Activated naive CD4-positive, alpha-beta T cell treated with anti-CD3 and anti-CD28 coated beads, Interleukin-2, amount 50 U/mL, for 72 hours (primary cell): ENCODE measurements at regions not wholly inside any gene's neighbourhood (a gene's known extent, or its start where the extent isn't known, plus 50 kb on each side); places are given as distances from the start of the nearest gene placed in this dataset.

Experiments
- ATAC-seq, 2 donors: fragments of 150-1000 bp; cut with Tn5 transposase; 2 replicates each; pipeline ENCODE4 v1.10.0; 2021; ENCODE audit warnings: mild to moderate bottlenecking in 2 of 2, moderate library complexity in 2 of 2
- DNase-seq, 2 donors: peaks; one replicate each; pipeline ENCODE4 v3.0.0; 2021 to 2022; ENCODE audit warnings: low spot score in 2 of 2
- H3K27ac Mint-ChIP-seq, 2 donors: one replicate each; pipeline ENCODE4 v1.8.0; 2022; ENCODE audit warnings: mild to moderate bottlenecking in 2 of 2, mixed read lengths in 2 of 2
- H3K36me3 Mint-ChIP-seq, 2 donors: one replicate each; pipeline ENCODE4 v1.8.0; 2022; ENCODE audit warnings: mixed read lengths in 2 of 2
- H3K9me3 Mint-ChIP-seq, 2 donors: one replicate each; pipeline ENCODE4 v1.8.0; 2022; ENCODE audit warnings: mixed read lengths in 2 of 2

- Mint-ChIP-seq H3K27ac (no peak overlapping the region), H3K36me3 (no peaks in the 10 kb centered on the region), H3K9me3 (peaks cover 7 to 17% of the 10 kb centered on the region in 2 donors)
- DNase-seq (no peak), ATAC-seq (no peak)
Observed at GRCh38 chr12:24173067-24173466, 223.6 kb upstream of the SOX5 start.

GRCh38 chr12:24172773-24173066, 223.2 kb upstream of the SOX5 start:
- no peaks in the 10 kb centered on the region for H3K36me3 Mint-ChIP-seq

GRCh38 chr12:24172031-24172772, 222.7 kb upstream of the SOX5 start:
- no peak overlapping the region for H3K27ac Mint-ChIP-seq
- H3K9me3 Mint-ChIP-seq: peaks cover 7 to 17% of the 10 kb centered on the region in 2 donors
- DNase-seq (no peak), ATAC-seq (no peak)
- H3K36me3 Mint-ChIP-seq: no peaks in the 10 kb centered on the region

More at GRCh38 chr12:24172773-24173066, 223.2 kb upstream of the SOX5 start:
- Mint-ChIP-seq H3K9me3 (peaks cover 7 to 17% of the 10 kb centered on the region in 2 donors), H3K27ac (no peak overlapping the region)
- no peak for ATAC-seq
- no peak for DNase-seq

- Mint-ChIP-seq H3K9me3 (peaks cover 5 to 16% of the 10 kb centered on the region in 2 donors), H3K36me3 (no peaks in the 10 kb centered on the region), H3K27ac (no peak overlapping the region)
- ATAC-seq: no peak
- DNase-seq: no peak
Observed at GRCh38 chr12:24155042-24155441, 205.6 kb upstream of the SOX5 start.

- ATAC-seq (no peak), DNase-seq (no peak)
- Mint-ChIP-seq H3K36me3 (no peaks in the 10 kb centered on the region), H3K27ac (no peak overlapping the region), H3K9me3 (peaks cover 5 to 16% of the 10 kb centered on the region in 2 donors)
Observed at GRCh38 chr12:24153079-24153478, 203.6 kb upstream of the SOX5 start.

GRCh38 chr12:24152270-24152669, 202.8 kb upstream of the SOX5 start:
- peaks cover 5 to 16% of the 10 kb centered on the region in 2 donors for H3K9me3 Mint-ChIP-seq
- DNase-seq (no peak), ATAC-seq (no peak)
- H3K36me3 Mint-ChIP-seq: no peaks in the 10 kb centered on the region
- no peak overlapping the region for H3K27ac Mint-ChIP-seq

- Mint-ChIP-seq H3K27ac (no peak overlapping the region), H3K9me3 (peaks cover 8 to 10% of the 10 kb centered on the region in 2 donors), H3K36me3 (no peaks in the 10 kb centered on the region)
- ATAC-seq (no peak), DNase-seq (no peak)
Observed at GRCh38 chr12:24143928-24144327, 194.5 kb upstream of the SOX5 start.

GRCh38 chr12:24139035-24139434, 189.6 kb upstream of the SOX5 start:
- DNase-seq (no peak), ATAC-seq (no peak)
- no peak overlapping the region for H3K27ac Mint-ChIP-seq
- no peaks in the 10 kb centered on the region for H3K36me3 Mint-ChIP-seq
- H3K9me3 Mint-ChIP-seq: peaks cover 12% of the 10 kb centered on the region in 2 donors

GRCh38 chr12:24138041-24138440, 188.6 kb upstream of the SOX5 start:
- Mint-ChIP-seq H3K9me3 (peaks cover 3 to 4% of the 10 kb centered on the region in 2 donors), H3K36me3 (no peaks in the 10 kb centered on the region), H3K27ac (no peak overlapping the region)
- no peak for ATAC-seq
- no peak for DNase-seq

GRCh38 chr12:24135158-24135850, 185.8 kb upstream of the SOX5 start:
- DNase-seq: no peak
- no peak for ATAC-seq
- Mint-ChIP-seq H3K9me3 (peaks cover 3 to 4% of the 10 kb centered on the region in 2 donors), H3K36me3 (no peaks in the 10 kb centered on the region), H3K27ac (no peak overlapping the region)

- peaks cover 4 to 6% of the 10 kb centered on the region in 2 donors for H3K9me3 Mint-ChIP-seq
- no peak overlapping the region for H3K27ac Mint-ChIP-seq
- H3K36me3 Mint-ChIP-seq: no peaks in the 10 kb centered on the region
Observed at GRCh38 chr12:24134092-24134491, 184.6 kb upstream of the SOX5 start.

GRCh38 chr12:24133384-24133783, 183.9 kb upstream of the SOX5 start:
- peaks cover 4 to 8% of the 10 kb centered on the region in 2 donors for H3K9me3 Mint-ChIP-seq
- H3K27ac Mint-ChIP-seq: no peak overlapping the region
- no peaks in the 10 kb centered on the region for H3K36me3 Mint-ChIP-seq
- ATAC-seq (no peak), DNase-seq (no peak)

More at GRCh38 chr12:24134092-24134491, 184.6 kb upstream of the SOX5 start:
- no peak for ATAC-seq
- DNase-seq: no peak

GRCh38 chr12:24127919-24128721, 178.7 kb upstream of the SOX5 start:
- Mint-ChIP-seq H3K9me3 (peaks cover 6 to 16% of the 10 kb centered on the region in 2 donors), H3K27ac (no peak overlapping the region), H3K36me3 (no peaks in the 10 kb centered on the region)
- DNase-seq (no peak), ATAC-seq (no peak)

- Mint-ChIP-seq H3K9me3 (peaks cover 6 to 16% of the 10 kb centered on the region in 2 donors), H3K36me3 (no peaks in the 10 kb centered on the region), H3K27ac (no peak overlapping the region)
- no peak for DNase-seq
- no peak for ATAC-seq
Observed at GRCh38 chr12:24125280-24125679, 175.8 kb upstream of the SOX5 start.

GRCh38 chr12:24121911-24122310, 172.4 kb upstream of the SOX5 start:
- DNase-seq (no peak), ATAC-seq (no peak)
- Mint-ChIP-seq H3K36me3 (no peaks in the 10 kb centered on the region), H3K9me3 (peaks cover 5 to 6% of the 10 kb centered on the region in 2 donors), H3K27ac (no peak overlapping the region)

GRCh38 chr12:24118668-24119067, 169.2 kb upstream of the SOX5 start:
- Mint-ChIP-seq H3K9me3 (no peaks in the 10 kb centered on the region), H3K36me3 (no peaks in the 10 kb centered on the region), H3K27ac (no peak overlapping the region)
- DNase-seq: no peak
- no peak for ATAC-seq

GRCh38 chr12:24116548-24116947, 167.1 kb upstream of the SOX5 start:
- DNase-seq (no peak), ATAC-seq (no peak)
- Mint-ChIP-seq H3K36me3 (no peaks in the 10 kb centered on the region), H3K9me3 (no peaks in the 10 kb centered on the region), H3K27ac (no peak overlapping the region)
